ENCODE measurements at regions not wholly inside any gene's neighbourhood (a gene's known extent, or its start where the extent isn't known, plus 50 kb on each side); places are given as distances from the start of the nearest gene placed in this dataset.
A peak's percentile ranks its signal among the peaks of the same experiment; 100 is the strongest.
"Not testable (repeated sequence)": the region's sequence is repeated elsewhere in the genome, so short reads cannot be mapped to it uniquely, and the experiment has no call there.

GRCh38 chr6:140346428-140346827, 972.0 kb upstream of the CITED2 start:
- Histone ChIP-seq H3K4me1 (ENCODE audit: control insufficient read depth, insufficient read depth, low read length) (no peaks in the 10 kb centered on the region), H3K36me3 (ENCODE audit: control insufficient read depth, insufficient read depth, low read length) (no peaks in the 10 kb centered on the region), H3K27me3 (ENCODE audit: control insufficient read depth, insufficient read depth, low read length) (no peaks in the 10 kb centered on the region), H3K27ac (ENCODE audit: low read length) (no peak overlapping the region), H3K9me3 (ENCODE audit: control insufficient read depth, low read depth, low read length) (no peaks in the 10 kb centered on the region), H3K4me3 (ENCODE audit: low read length) (no peak overlapping the region)
- DNase-seq, result no peak
- WGBS (ENCODE audit: insufficient coverage, low lambda C conversion rate), result 100% methylated on average over 1 of the region's 5 CpGs

- H3K27ac ChIP-seq (ENCODE audit: low read length), result no peak overlapping the region
- H3K27me3 ChIP-seq (ENCODE audit: control insufficient read depth, insufficient read depth, low read length), result no peaks in the 10 kb centered on the region
- WGBS (ENCODE audit: insufficient coverage, low lambda C conversion rate), result 93% methylated on average over 3 of the region's 3 CpGs
- H3K4me3 ChIP-seq (ENCODE audit: low read length), result no peak overlapping the region
- H3K36me3 ChIP-seq (ENCODE audit: control insufficient read depth, insufficient read depth, low read length), result no peaks in the 10 kb centered on the region
- no peaks in the 10 kb centered on the region for H3K4me1 ChIP-seq (ENCODE audit: control insufficient read depth, insufficient read depth, low read length)
- no peak for DNase-seq
- H3K9me3 ChIP-seq (ENCODE audit: control insufficient read depth, low read depth, low read length), result no peaks in the 10 kb centered on the region
These were observed 971.5 kb upstream of the CITED2 start for GRCh38 chr6:140345935-140346334.

- H3K9me3 ChIP-seq (ENCODE audit: control insufficient read depth, low read depth, low read length), result no peaks in the 10 kb centered on the region
- H3K36me3 ChIP-seq (ENCODE audit: control insufficient read depth, insufficient read depth, low read length), result no peaks in the 10 kb centered on the region
- H3K27me3 ChIP-seq (ENCODE audit: control insufficient read depth, insufficient read depth, low read length), result no peaks in the 10 kb centered on the region
- WGBS (ENCODE audit: insufficient coverage, low lambda C conversion rate), result no CpG with 5 or more reads among the region's 1 CpG
- no peak overlapping the region for H3K4me3 ChIP-seq (ENCODE audit: low read length)
- H3K4me1 ChIP-seq (ENCODE audit: control insufficient read depth, insufficient read depth, low read length), result no peaks in the 10 kb centered on the region
- no peak overlapping the region for H3K27ac ChIP-seq (ENCODE audit: low read length)
- no peak for DNase-seq
These were observed 969.9 kb upstream of the CITED2 start for GRCh38 chr6:140344142-140344913.

GRCh38 chr6:140343128-140343527, 968.7 kb upstream of the CITED2 start:
- Histone ChIP-seq H3K9me3 (ENCODE audit: control insufficient read depth, low read depth, low read length) (no peaks in the 10 kb centered on the region), H3K36me3 (ENCODE audit: control insufficient read depth, insufficient read depth, low read length) (no peaks in the 10 kb centered on the region), H3K27me3 (ENCODE audit: control insufficient read depth, insufficient read depth, low read length) (no peaks in the 10 kb centered on the region), H3K27ac (ENCODE audit: low read length) (no peak overlapping the region), H3K4me3 (ENCODE audit: low read length) (no peak overlapping the region), H3K4me1 (ENCODE audit: control insufficient read depth, insufficient read depth, low read length) (no peaks in the 10 kb centered on the region)
- 72% methylated on average over 2 of the region's 2 CpGs for WGBS (ENCODE audit: insufficient coverage, low lambda C conversion rate)
- no peak for DNase-seq

- Histone ChIP-seq H3K27ac (ENCODE audit: low read length) (no peak overlapping the region), H3K4me1 (ENCODE audit: control insufficient read depth, insufficient read depth, low read length) (no peaks in the 10 kb centered on the region), H3K27me3 (ENCODE audit: control insufficient read depth, insufficient read depth, low read length) (no peaks in the 10 kb centered on the region), H3K36me3 (ENCODE audit: control insufficient read depth, insufficient read depth, low read length) (no peaks in the 10 kb centered on the region), H3K4me3 (ENCODE audit: low read length) (no peak overlapping the region), H3K9me3 (ENCODE audit: control insufficient read depth, low read depth, low read length) (no peaks in the 10 kb centered on the region)
- no peak for DNase-seq
These were observed 966.8 kb upstream of the CITED2 start for GRCh38 chr6:140341272-140341671.

- Histone ChIP-seq H3K9me3 (ENCODE audit: control insufficient read depth, low read depth, low read length) (no peaks in the 10 kb centered on the region), H3K4me1 (ENCODE audit: control insufficient read depth, insufficient read depth, low read length) (no peaks in the 10 kb centered on the region), H3K27ac (ENCODE audit: low read length) (no peak overlapping the region), H3K27me3 (ENCODE audit: control insufficient read depth, insufficient read depth, low read length) (no peaks in the 10 kb centered on the region), H3K4me3 (ENCODE audit: low read length) (no peak overlapping the region), H3K36me3 (ENCODE audit: control insufficient read depth, insufficient read depth, low read length) (no peaks in the 10 kb centered on the region)
- no peak for DNase-seq
- WGBS (ENCODE audit: insufficient coverage, low lambda C conversion rate), result no CpG with 5 or more reads among the region's 3 CpGs
These were observed 966.3 kb upstream of the CITED2 start for GRCh38 chr6:140340795-140341194.

- H3K9me3 ChIP-seq (ENCODE audit: control insufficient read depth, low read depth, low read length); H3K27me3 ChIP-seq (ENCODE audit: control insufficient read depth, insufficient read depth, low read length); H3K36me3 ChIP-seq (ENCODE audit: control insufficient read depth, insufficient read depth, low read length); H3K27ac ChIP-seq (ENCODE audit: low read length); H3K4me1 ChIP-seq (ENCODE audit: control insufficient read depth, insufficient read depth, low read length); DNase-seq; H3K4me3 ChIP-seq (ENCODE audit: low read length): not testable (repeated sequence)
- no CpG with 5 or more reads among the region's 2 CpGs for WGBS (ENCODE audit: insufficient coverage, low lambda C conversion rate)
These were observed 964.6 kb upstream of the CITED2 start for GRCh38 chr6:140339084-140339483.

- Histone ChIP-seq H3K27ac (ENCODE audit: low read length) (no peak overlapping the region), H3K4me1 (ENCODE audit: control insufficient read depth, insufficient read depth, low read length) (peaks cover 5% of the 10 kb centered on the region), H3K36me3 (ENCODE audit: control insufficient read depth, insufficient read depth, low read length) (no peaks in the 10 kb centered on the region), H3K9me3 (ENCODE audit: control insufficient read depth, low read depth, low read length) (no peaks in the 10 kb centered on the region), H3K27me3 (ENCODE audit: control insufficient read depth, insufficient read depth, low read length) (no peaks in the 10 kb centered on the region), H3K4me3 (ENCODE audit: low read length) (no peak overlapping the region)
- no peak for DNase-seq
- 81% methylated on average over 2 of the region's 2 CpGs for WGBS (ENCODE audit: insufficient coverage, low lambda C conversion rate)
These were observed 947.4 kb upstream of the CITED2 start for GRCh38 chr6:140321891-140322290.

GRCh38 chr6:140320081-140321080, 945.9 kb upstream of the CITED2 start:
- WGBS (ENCODE audit: insufficient coverage, low lambda C conversion rate), result 69% methylated on average over 2 of the region's 4 CpGs
- peak; percentile 2 to 27 for DNase-seq
- Histone ChIP-seq H3K36me3 (ENCODE audit: control insufficient read depth, insufficient read depth, low read length) (no peaks in the 10 kb centered on the region), H3K27ac (ENCODE audit: low read length) (no peak overlapping the region), H3K27me3 (ENCODE audit: control insufficient read depth, insufficient read depth, low read length) (no peaks in the 10 kb centered on the region), H3K4me3 (ENCODE audit: low read length) (no peak overlapping the region), H3K9me3 (ENCODE audit: control insufficient read depth, low read depth, low read length) (no peaks in the 10 kb centered on the region), H3K4me1 (ENCODE audit: control insufficient read depth, insufficient read depth, low read length) (peaks cover 5% of the 10 kb centered on the region)

- no peaks in the 10 kb centered on the region for H3K36me3 ChIP-seq (ENCODE audit: control insufficient read depth, insufficient read depth, low read length)
- no peaks in the 10 kb centered on the region for H3K27me3 ChIP-seq (ENCODE audit: control insufficient read depth, insufficient read depth, low read length)
- peak overlapping the region; percentile 48 for H3K27ac ChIP-seq (ENCODE audit: low read length)
- H3K4me3 ChIP-seq (ENCODE audit: low read length), result no peak overlapping the region
- no peaks in the 10 kb centered on the region for H3K9me3 ChIP-seq (ENCODE audit: control insufficient read depth, low read depth, low read length)
- H3K4me1 ChIP-seq (ENCODE audit: control insufficient read depth, insufficient read depth, low read length), result peaks cover 5% of the 10 kb centered on the region
- peak; percentile 51 to 82 for DNase-seq
- no CpG with 5 or more reads among the region's 2 CpGs for WGBS (ENCODE audit: insufficient coverage, low lambda C conversion rate)
These were observed 944.8 kb upstream of the CITED2 start for GRCh38 chr6:140319209-140319608.

Measured in large intestine (tissue), 3 donors.